HCT116 (cell line): ENCODE measurements at regions not wholly inside any gene's neighbourhood (a gene's known extent, or its start where the extent isn't known, plus 50 kb on each side); places are given as distances from the start of the nearest gene placed in this dataset.

ENCODE experiments used
- EZH2 ChIP-seq: fragments of 200-600 bp; sonication (generic); IDR thresholded peaks from 2 replicates; pipeline ENCODE4 v1.6.1; 2017; ENCODE audit warnings: antibody characterized with exemption, mixed run types
- EZH2phosphoT487 ChIP-seq: fragments of 200-600 bp; IDR thresholded peaks from 2 replicates; pipeline ENCODE4 v1.6.1; 2018; ENCODE audit warnings: antibody characterized with exemption, borderline replicate concordance
- POLR2A ChIP-seq: IDR thresholded peaks from 2 replicates; pipeline ENCODE4 v1.7.0; 2011; ENCODE audit warnings: borderline replicate concordance; ENCODE audit not compliant: insufficient read depth, insufficient read length; ENCODE audit errors: extremely low read depth
- POLR2AphosphoS5 ChIP-seq: IDR thresholded peaks from 2 replicates; pipeline ENCODE4 v1.6.1; 2011; ENCODE audit warnings: mild to moderate bottlenecking, low read depth, low read length, moderate library complexity
- RAD21 ChIP-seq: IDR thresholded peaks from 2 replicates; pipeline ENCODE4 v1.6.1; 2012; ENCODE audit warnings: low read depth, mild to moderate bottlenecking
- YY1 ChIP-seq: IDR thresholded peaks from 2 replicates; pipeline ENCODE4 v1.6.1; 2011; ENCODE audit warnings: low read length, low read depth, moderate library complexity, mild to moderate bottlenecking; ENCODE audit not compliant: insufficient replicate concordance; ENCODE audit errors: extremely low read depth
- ZNF274 ChIP-seq: fragments of 200-500 bp; sonication (Bioruptor generic); IDR thresholded peaks from 2 replicates; pipeline ENCODE4 v1.6.1; 2014; ENCODE audit warnings: mild to moderate bottlenecking, low read depth, low read length, inconsistent platforms
- TF ChIP-seq, protein P1 (sequence below), 3 experiments: fragments of 200-600 bp in 1 of 3; sonication (generic) in 1 of 3; IDR thresholded peaks in 2 of 3; conservative IDR thresholded peaks in 1 of 3; 2 replicates each; pipeline ENCODE4 v1.5.1; 2012 to 2017; ENCODE audit warnings: low read depth in 2 of 3, low read length in 2 of 3, antibody characterized with exemption in 1 of 3, borderline replicate concordance in 1 of 3, control low read depth in 1 of 3, mild to moderate bottlenecking in 1 of 3, mixed read lengths in 1 of 3, mixed run types in 1 of 3, moderate library complexity in 1 of 3; ENCODE audit not compliant: insufficient read depth in 1 of 3
- TF ChIP-seq, protein P2 (sequence below): IDR thresholded peaks from 2 replicates; pipeline ENCODE4 v1.6.1; 2012
- TF ChIP-seq, protein P3 (sequence below): IDR thresholded peaks from 2 replicates; pipeline ENCODE4 v1.6.1; 2012; ENCODE audit warnings: low read depth
- TF ChIP-seq, protein P4 (sequence below): IDR thresholded peaks from 2 replicates; pipeline ENCODE4 v1.6.1; 2011; ENCODE audit warnings: mild to moderate bottlenecking, low read length, moderate library complexity; ENCODE audit not compliant: insufficient replicate concordance; ENCODE audit errors: extremely low read depth

DNA sequence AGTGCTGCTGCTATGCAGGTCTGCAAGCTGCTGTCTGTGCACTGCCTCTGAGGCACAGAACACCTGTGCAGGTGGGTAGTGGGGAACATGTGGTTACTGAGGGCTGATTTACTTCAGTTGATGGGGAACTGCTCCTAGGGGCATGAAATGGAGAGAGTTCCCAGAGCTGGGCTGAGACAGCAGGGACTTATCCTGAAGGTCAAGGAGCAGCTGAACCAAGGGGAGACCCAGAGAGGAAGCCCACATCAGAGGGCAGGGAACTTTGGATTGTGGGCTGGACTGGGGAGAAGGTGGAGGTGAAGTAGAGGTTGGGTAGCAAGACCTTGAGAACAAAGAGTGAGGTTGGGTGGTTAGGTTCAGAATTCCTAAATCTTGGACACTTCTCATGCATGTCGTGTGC is 311.9 kb downstream of the AACS start:
- TF ChIP-seq, protein P1, sequence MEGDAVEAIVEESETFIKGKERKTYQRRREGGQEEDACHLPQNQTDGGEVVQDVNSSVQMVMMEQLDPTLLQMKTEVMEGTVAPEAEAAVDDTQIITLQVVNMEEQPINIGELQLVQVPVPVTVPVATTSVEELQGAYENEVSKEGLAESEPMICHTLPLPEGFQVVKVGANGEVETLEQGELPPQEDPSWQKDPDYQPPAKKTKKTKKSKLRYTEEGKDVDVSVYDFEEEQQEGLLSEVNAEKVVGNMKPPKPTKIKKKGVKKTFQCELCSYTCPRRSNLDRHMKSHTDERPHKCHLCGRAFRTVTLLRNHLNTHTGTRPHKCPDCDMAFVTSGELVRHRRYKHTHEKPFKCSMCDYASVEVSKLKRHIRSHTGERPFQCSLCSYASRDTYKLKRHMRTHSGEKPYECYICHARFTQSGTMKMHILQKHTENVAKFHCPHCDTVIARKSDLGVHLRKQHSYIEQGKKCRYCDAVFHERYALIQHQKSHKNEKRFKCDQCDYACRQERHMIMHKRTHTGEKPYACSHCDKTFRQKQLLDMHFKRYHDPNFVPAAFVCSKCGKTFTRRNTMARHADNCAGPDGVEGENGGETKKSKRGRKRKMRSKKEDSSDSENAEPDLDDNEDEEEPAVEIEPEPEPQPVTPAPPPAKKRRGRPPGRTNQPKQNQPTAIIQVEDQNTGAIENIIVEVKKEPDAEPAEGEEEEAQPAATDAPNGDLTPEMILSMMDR (IDR thresholded peaks at IDR 0.05 in 2 of 3, conservative IDR thresholded peaks at IDR 0.05 in 1 of 3; ENCODE audit: borderline replicate concordance in 1 of 3, insufficient read depth in 1 of 3, low read depth in 2 of 3, low read length in 2 of 3) = no peak
- no peak for TF ChIP-seq POLR2AphosphoS5
- TF ChIP-seq POLR2A = no peak
- no peak for TF ChIP-seq EZH2
- TF ChIP-seq RAD21 = no peak
- TF ChIP-seq ZNF274 = no peak
- no peak for TF ChIP-seq YY1
- TF ChIP-seq EZH2phosphoT487 = no peak
- TF ChIP-seq, protein P2, sequence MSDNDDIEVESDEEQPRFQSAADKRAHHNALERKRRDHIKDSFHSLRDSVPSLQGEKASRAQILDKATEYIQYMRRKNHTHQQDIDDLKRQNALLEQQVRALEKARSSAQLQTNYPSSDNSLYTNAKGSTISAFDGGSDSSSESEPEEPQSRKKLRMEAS = no peak
- TF ChIP-seq, protein P3, sequence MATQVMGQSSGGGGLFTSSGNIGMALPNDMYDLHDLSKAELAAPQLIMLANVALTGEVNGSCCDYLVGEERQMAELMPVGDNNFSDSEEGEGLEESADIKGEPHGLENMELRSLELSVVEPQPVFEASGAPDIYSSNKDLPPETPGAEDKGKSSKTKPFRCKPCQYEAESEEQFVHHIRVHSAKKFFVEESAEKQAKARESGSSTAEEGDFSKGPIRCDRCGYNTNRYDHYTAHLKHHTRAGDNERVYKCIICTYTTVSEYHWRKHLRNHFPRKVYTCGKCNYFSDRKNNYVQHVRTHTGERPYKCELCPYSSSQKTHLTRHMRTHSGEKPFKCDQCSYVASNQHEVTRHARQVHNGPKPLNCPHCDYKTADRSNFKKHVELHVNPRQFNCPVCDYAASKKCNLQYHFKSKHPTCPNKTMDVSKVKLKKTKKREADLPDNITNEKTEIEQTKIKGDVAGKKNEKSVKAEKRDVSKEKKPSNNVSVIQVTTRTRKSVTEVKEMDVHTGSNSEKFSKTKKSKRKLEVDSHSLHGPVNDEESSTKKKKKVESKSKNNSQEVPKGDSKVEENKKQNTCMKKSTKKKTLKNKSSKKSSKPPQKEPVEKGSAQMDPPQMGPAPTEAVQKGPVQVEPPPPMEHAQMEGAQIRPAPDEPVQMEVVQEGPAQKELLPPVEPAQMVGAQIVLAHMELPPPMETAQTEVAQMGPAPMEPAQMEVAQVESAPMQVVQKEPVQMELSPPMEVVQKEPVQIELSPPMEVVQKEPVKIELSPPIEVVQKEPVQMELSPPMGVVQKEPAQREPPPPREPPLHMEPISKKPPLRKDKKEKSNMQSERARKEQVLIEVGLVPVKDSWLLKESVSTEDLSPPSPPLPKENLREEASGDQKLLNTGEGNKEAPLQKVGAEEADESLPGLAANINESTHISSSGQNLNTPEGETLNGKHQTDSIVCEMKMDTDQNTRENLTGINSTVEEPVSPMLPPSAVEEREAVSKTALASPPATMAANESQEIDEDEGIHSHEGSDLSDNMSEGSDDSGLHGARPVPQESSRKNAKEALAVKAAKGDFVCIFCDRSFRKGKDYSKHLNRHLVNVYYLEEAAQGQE = no peak
- TF ChIP-seq, protein P4, sequence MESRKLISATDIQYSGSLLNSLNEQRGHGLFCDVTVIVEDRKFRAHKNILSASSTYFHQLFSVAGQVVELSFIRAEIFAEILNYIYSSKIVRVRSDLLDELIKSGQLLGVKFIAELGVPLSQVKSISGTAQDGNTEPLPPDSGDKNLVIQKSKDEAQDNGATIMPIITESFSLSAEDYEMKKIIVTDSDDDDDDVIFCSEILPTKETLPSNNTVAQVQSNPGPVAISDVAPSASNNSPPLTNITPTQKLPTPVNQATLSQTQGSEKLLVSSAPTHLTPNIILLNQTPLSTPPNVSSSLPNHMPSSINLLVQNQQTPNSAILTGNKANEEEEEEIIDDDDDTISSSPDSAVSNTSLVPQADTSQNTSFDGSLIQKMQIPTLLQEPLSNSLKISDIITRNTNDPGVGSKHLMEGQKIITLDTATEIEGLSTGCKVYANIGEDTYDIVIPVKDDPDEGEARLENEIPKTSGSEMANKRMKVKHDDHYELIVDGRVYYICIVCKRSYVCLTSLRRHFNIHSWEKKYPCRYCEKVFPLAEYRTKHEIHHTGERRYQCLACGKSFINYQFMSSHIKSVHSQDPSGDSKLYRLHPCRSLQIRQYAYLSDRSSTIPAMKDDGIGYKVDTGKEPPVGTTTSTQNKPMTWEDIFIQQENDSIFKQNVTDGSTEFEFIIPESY = no peak
